ENCODE measurements at regions not wholly inside any gene's neighbourhood (a gene's known extent, or its start where the extent isn't known, plus 50 kb on each side); places are given as distances from the start of the nearest gene placed in this dataset.
"Not testable (repeated sequence)": the region's sequence is repeated elsewhere in the genome, so short reads cannot be mapped to it uniquely, and the experiment has no call there.

- Histone ChIP-seq H3K9ac (ENCODE audit: low read depth, low read length, poor library complexity, severe bottlenecking) (no peak overlapping the region), H3K4me2 (ENCODE audit: low read depth, low read length, poor library complexity, severe bottlenecking) (no peak overlapping the region), H3K27me3 (ENCODE audit: insufficient read depth, low read length, poor library complexity, severe bottlenecking) (peaks cover 4% of the 10 kb centered on the region), H3K9me3 (ENCODE audit: insufficient read depth, low read depth, low read length) (no peaks in the 10 kb centered on the region), H2AFZ (ENCODE audit: low read length) (no peak overlapping the region), H3K4me1 (ENCODE audit: insufficient read depth, low read length, poor library complexity, severe bottlenecking) (peaks cover 2% of the 10 kb centered on the region), H3K79me2 (ENCODE audit: insufficient read depth, low read length) (no peaks in the 10 kb centered on the region), H3K9me2 (replicated peaks; ENCODE audit: low read depth, low read length) (no peaks in the 10 kb centered on the region), H3F3A (ENCODE audit: low read depth) (no peaks in the 10 kb centered on the region), H3K36me3 (ENCODE audit: insufficient read depth, low read length) (no peaks in the 10 kb centered on the region), H4K20me1 (ENCODE audit: insufficient read depth, low read length, poor library complexity, severe bottlenecking) (no peaks in the 10 kb centered on the region), H3K4me3 (ENCODE audit: low read length, poor library complexity, severe bottlenecking) (no peak overlapping the region)
- TF ChIP-seq EZH2phosphoT487 (IDR thresholded peaks at IDR 0.05; ENCODE audit: borderline replicate concordance) (no peak), CTCF (conservative IDR thresholded peaks at IDR 0.05; ENCODE audit: low read length) (no peak)
Observed at GRCh38 chr20:25848222-25848621, 151.6 kb upstream of the ZNF337 start.

DNA sequence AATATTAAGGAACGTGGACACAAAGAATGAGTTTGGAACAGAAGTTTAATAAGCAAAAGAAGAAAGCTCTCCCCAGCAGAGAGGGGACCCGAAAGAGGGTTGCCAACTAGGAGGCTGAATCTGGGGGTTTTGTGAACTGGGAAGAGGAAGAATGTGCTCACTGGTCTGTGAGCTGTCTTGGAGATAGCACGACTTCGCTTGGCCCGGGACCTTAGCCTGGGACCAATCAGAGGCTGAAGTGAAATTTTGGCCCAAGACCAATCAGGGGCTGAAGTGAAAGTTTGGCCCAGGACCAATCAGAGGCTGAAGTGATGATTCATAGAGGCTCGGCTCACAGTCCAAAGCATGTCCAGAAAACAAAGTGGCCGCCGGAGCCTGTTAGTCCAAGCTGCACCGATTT lies 148.0 kb upstream of the ZNF337 start:
- H2AFZ ChIP-seq (ENCODE audit: low read length); H3K9me2 ChIP-seq (replicated peaks; ENCODE audit: low read depth, low read length); H3K27me3 ChIP-seq (ENCODE audit: insufficient read depth, low read length, poor library complexity, severe bottlenecking); H3K79me2 ChIP-seq (ENCODE audit: insufficient read depth, low read length); H3K9me3 ChIP-seq (ENCODE audit: insufficient read depth, low read depth, low read length); H3K4me1 ChIP-seq (ENCODE audit: insufficient read depth, low read length, poor library complexity, severe bottlenecking); H3K4me2 ChIP-seq (ENCODE audit: low read depth, low read length, poor library complexity, severe bottlenecking); H3K4me3 ChIP-seq (ENCODE audit: low read length, poor library complexity, severe bottlenecking); H3K36me3 ChIP-seq (ENCODE audit: insufficient read depth, low read length); H4K20me1 ChIP-seq (ENCODE audit: insufficient read depth, low read length, poor library complexity, severe bottlenecking); H3F3A ChIP-seq (ENCODE audit: low read depth); H3K9ac ChIP-seq (ENCODE audit: low read depth, low read length, poor library complexity, severe bottlenecking): not testable (repeated sequence)

GRCh38 chr20:25813511-25813910 lies 116.9 kb upstream of the ZNF337 start:
- H3K4me2 ChIP-seq (ENCODE audit: low read depth, low read length, poor library complexity, severe bottlenecking); H3F3A ChIP-seq (ENCODE audit: low read depth); H3K4me1 ChIP-seq (ENCODE audit: insufficient read depth, low read length, poor library complexity, severe bottlenecking); H3K4me3 ChIP-seq (ENCODE audit: low read length, poor library complexity, severe bottlenecking); H3K27me3 ChIP-seq (ENCODE audit: insufficient read depth, low read length, poor library complexity, severe bottlenecking); H3K79me2 ChIP-seq (ENCODE audit: insufficient read depth, low read length); H3K9me3 ChIP-seq (ENCODE audit: insufficient read depth, low read depth, low read length); H3K9me2 ChIP-seq (replicated peaks; ENCODE audit: low read depth, low read length); H3K9ac ChIP-seq (ENCODE audit: low read depth, low read length, poor library complexity, severe bottlenecking); H2AFZ ChIP-seq (ENCODE audit: low read length); H3K36me3 ChIP-seq (ENCODE audit: insufficient read depth, low read length); H4K20me1 ChIP-seq (ENCODE audit: insufficient read depth, low read length, poor library complexity, severe bottlenecking): not testable (repeated sequence)

DNA sequence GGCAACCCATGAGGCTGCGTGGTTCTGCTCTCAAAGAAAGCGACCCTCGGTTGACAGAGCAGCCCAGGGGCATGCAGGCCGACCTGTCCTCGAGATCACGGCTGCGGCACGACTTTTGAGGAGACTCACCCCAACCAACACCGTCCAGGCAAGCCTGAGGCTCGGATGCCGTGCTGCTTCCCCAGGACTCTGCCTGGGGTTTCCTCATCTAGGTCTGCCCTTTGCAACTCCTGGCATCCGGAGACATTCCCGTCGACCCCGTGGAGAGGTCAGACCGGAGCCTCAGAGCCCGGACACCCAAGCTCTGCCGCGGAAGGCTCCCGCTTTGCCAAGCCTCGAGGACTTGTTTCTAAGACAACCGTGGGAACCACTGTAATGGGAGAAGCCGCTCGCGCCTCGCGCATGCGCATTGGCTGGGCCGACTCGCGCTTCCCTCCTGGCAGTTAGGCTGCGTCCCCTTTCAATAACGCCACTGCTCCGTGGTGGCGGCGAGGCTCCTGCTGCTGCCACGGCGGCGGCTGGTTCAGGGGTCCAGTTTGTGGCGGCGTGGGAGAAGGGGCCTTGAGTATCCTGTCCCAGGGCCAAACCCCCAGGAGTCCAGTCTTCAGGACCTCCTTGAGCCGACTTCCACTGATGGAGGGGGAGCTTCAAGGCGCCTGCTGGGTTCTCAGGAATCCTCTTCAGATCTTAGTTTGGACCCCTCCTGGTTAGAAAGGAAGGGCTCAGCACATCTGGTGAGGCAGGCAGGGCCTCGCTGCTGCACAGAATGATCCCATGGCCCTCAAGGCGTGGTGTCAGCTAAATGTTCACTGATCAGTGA lies 101.7 kb upstream of the ZNF337 start:
- H3K4me2 ChIP-seq (ENCODE audit: low read depth, low read length, poor library complexity, severe bottlenecking); H3K9ac ChIP-seq (ENCODE audit: low read depth, low read length, poor library complexity, severe bottlenecking); H3F3A ChIP-seq (ENCODE audit: low read depth); H3K79me2 ChIP-seq (ENCODE audit: insufficient read depth, low read length); H3K4me3 ChIP-seq (ENCODE audit: low read length, poor library complexity, severe bottlenecking); H3K9me3 ChIP-seq (ENCODE audit: insufficient read depth, low read depth, low read length); H2AFZ ChIP-seq (ENCODE audit: low read length); H3K9me2 ChIP-seq (replicated peaks; ENCODE audit: low read depth, low read length); H3K27me3 ChIP-seq (ENCODE audit: insufficient read depth, low read length, poor library complexity, severe bottlenecking); H4K20me1 ChIP-seq (ENCODE audit: insufficient read depth, low read length, poor library complexity, severe bottlenecking); H3K4me1 ChIP-seq (ENCODE audit: insufficient read depth, low read length, poor library complexity, severe bottlenecking); H3K36me3 ChIP-seq (ENCODE audit: insufficient read depth, low read length): not testable (repeated sequence)

DNA sequence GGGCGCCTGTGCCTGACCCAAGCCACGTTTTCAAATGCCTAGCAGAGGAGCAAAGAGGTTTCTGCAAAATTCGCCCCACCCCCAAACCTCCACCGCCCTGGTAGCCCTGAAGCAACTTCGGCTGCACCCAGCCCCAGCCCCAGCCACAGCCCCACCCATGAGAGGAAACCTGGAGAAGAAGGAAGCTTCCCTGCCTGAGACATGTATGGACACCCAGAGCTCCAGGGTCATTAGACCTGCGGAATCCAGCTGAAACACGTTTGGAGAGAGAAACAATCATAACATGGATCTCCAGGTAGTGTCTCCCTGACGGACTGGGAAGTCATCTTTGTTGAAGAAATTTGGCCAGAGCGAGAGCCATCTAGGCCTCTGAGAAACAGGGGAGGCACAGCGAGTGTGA lies 100.4 kb upstream of the ZNF337 start:
- H3K36me3 ChIP-seq (ENCODE audit: insufficient read depth, low read length); H3K4me1 ChIP-seq (ENCODE audit: insufficient read depth, low read length, poor library complexity, severe bottlenecking); H3F3A ChIP-seq (ENCODE audit: low read depth); H3K9me2 ChIP-seq (replicated peaks; ENCODE audit: low read depth, low read length); H3K4me2 ChIP-seq (ENCODE audit: low read depth, low read length, poor library complexity, severe bottlenecking); H3K9me3 ChIP-seq (ENCODE audit: insufficient read depth, low read depth, low read length); H4K20me1 ChIP-seq (ENCODE audit: insufficient read depth, low read length, poor library complexity, severe bottlenecking); H3K27me3 ChIP-seq (ENCODE audit: insufficient read depth, low read length, poor library complexity, severe bottlenecking); H3K79me2 ChIP-seq (ENCODE audit: insufficient read depth, low read length); H3K9ac ChIP-seq (ENCODE audit: low read depth, low read length, poor library complexity, severe bottlenecking); H3K4me3 ChIP-seq (ENCODE audit: low read length, poor library complexity, severe bottlenecking); H2AFZ ChIP-seq (ENCODE audit: low read length): not testable (repeated sequence)

DNA sequence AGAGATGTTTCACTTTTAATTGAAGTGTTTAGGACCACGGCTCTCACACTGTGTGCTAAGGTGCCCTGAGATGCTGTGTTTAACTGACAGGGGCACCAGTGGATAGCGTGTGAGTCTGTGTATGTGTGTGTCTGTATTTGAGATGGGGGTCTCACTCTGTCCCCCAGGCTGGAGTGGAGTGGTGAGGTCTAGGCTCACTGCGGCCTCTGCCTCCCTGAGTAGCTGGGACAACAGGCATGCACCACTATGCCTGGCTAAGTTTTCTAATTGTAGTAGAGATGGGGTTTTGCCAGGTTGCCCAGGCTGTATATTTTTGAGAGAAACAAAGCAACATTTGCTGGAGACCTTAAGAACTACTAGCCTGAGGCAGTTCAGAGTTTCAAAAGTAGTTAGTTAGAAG lies 80.6 kb upstream of the ZNF337 start:
- not testable (repeated sequence) for H3K4me3 ChIP-seq (ENCODE audit: low read length, poor library complexity, severe bottlenecking); H4K20me1 ChIP-seq (ENCODE audit: insufficient read depth, low read length, poor library complexity, severe bottlenecking); H3K4me2 ChIP-seq (ENCODE audit: low read depth, low read length, poor library complexity, severe bottlenecking); H3K4me1 ChIP-seq (ENCODE audit: insufficient read depth, low read length, poor library complexity, severe bottlenecking); H3F3A ChIP-seq (ENCODE audit: low read depth); H3K36me3 ChIP-seq (ENCODE audit: insufficient read depth, low read length); H2AFZ ChIP-seq (ENCODE audit: low read length); H3K79me2 ChIP-seq (ENCODE audit: insufficient read depth, low read length); H3K9ac ChIP-seq (ENCODE audit: low read depth, low read length, poor library complexity, severe bottlenecking); H3K27me3 ChIP-seq (ENCODE audit: insufficient read depth, low read length, poor library complexity, severe bottlenecking); H3K9me2 ChIP-seq (replicated peaks; ENCODE audit: low read depth, low read length); H3K9me3 ChIP-seq (ENCODE audit: insufficient read depth, low read depth, low read length)

- not testable (repeated sequence) for H3K79me2 ChIP-seq (ENCODE audit: insufficient read depth, low read length); H3K27me3 ChIP-seq (ENCODE audit: insufficient read depth, low read length, poor library complexity, severe bottlenecking); H2AFZ ChIP-seq (ENCODE audit: low read length); H3K4me3 ChIP-seq (ENCODE audit: low read length, poor library complexity, severe bottlenecking); H3K9me2 ChIP-seq (replicated peaks; ENCODE audit: low read depth, low read length); H3F3A ChIP-seq (ENCODE audit: low read depth); H3K4me1 ChIP-seq (ENCODE audit: insufficient read depth, low read length, poor library complexity, severe bottlenecking); H3K4me2 ChIP-seq (ENCODE audit: low read depth, low read length, poor library complexity, severe bottlenecking); H4K20me1 ChIP-seq (ENCODE audit: insufficient read depth, low read length, poor library complexity, severe bottlenecking); H3K9me3 ChIP-seq (ENCODE audit: insufficient read depth, low read depth, low read length); H3K36me3 ChIP-seq (ENCODE audit: insufficient read depth, low read length); H3K9ac ChIP-seq (ENCODE audit: low read depth, low read length, poor library complexity, severe bottlenecking)
Observed at GRCh38 chr20:25774711-25775110, 78.1 kb upstream of the ZNF337 start.

Data from Loucy (cell line).